GM18505 (cell line): ENCODE measurements at regions not wholly inside any gene's neighbourhood (a gene's known extent, or its start where the extent isn't known, plus 50 kb on each side); places are given as distances from the start of the nearest gene placed in this dataset.
A peak's percentile ranks its signal among the peaks of the same experiment; 100 is the strongest.
"Not testable (repeated sequence)": the region's sequence is repeated elsewhere in the genome, so short reads cannot be mapped to it uniquely, and the experiment has no call there.

Experiments
- ATAC-seq: cut with Tn5 transposase; IDR thresholded peaks from one replicate; pipeline ENCODE4 v1.9.1; 2021; ENCODE audit not compliant: unreplicated experiment
- POLR2A ChIP-seq: IDR thresholded peaks from 4 replicates; pipeline ENCODE4 v1.6.1; 2011; ENCODE audit warnings: borderline replicate concordance; ENCODE audit not compliant: insufficient read depth, insufficient read length; ENCODE audit errors: extremely low read depth

GRCh38 chrX:7996851-7997250 lies 69.6 kb upstream of the PNPLA4 start:
- no peak for ATAC-seq
- TF ChIP-seq POLR2A: no peak

DNA sequence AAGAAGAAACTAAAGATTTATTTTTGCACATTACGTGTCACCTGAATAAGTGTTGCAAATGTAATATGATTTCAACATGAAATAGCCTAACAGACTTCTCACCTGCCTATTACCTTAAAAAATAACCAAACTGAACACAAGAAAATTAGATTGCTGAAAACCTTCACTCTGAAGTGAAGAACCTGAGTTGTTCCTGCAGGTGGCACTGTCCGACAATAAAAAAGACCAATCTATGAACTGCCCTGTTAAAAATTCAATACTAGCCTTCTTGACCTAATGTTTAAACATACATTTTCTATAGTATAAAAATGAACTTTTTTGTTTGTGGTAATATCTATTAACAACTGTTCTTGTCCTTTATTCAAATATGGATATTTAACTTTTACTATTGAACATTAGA lies 69.2 kb upstream of the PNPLA4 start:
- no peak for TF ChIP-seq POLR2A
- ATAC-seq: peak; percentile 82

DNA sequence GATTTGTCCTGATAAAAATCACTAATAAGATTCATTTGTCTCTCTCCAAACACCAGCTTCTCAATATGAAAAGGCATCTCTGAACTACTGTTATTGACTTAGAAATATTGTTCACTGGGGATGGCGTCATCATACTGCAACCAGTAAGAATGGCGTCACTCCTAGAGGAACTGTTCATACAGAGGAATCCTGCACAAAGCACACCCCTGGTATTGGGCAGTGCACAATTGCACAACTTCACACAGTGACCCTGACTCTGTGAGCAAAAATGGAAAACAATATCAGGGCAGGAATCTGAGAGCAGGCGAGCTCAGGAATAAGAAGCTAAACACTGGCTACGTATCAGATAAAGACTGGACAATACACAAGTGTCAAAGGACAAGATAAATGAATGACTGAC lies 66.7 kb upstream of the PNPLA4 start:
- no peak for TF ChIP-seq POLR2A
- ATAC-seq: no peak

GRCh38 chrX:7988013-7988759 lies 61.0 kb upstream of the PNPLA4 start:
- ATAC-seq: not testable (repeated sequence)

GRCh38 chrX:7987160-7988012 lies 60.2 kb upstream of the PNPLA4 start:
- TF ChIP-seq POLR2A: no peak
- peak; percentile 82 for ATAC-seq

DNA sequence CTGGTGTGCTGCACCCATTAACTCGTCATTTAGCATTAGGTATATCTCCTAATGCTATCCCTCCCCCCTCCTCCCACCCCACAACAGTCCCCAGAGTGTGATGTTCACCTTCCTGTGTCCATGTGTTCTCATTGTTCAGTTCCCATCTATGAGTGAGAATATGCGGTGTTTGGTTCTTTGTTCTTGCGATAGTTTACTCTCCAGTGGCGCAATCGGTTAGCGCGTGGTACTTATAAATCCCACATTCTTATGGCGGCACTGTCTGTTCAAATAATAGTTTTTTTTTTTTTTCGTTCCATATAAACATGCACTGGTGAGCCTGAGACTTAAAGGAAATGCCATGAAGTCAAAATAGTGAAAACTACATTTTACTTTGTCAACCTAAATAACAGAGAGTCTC lies 59.5 kb upstream of the PNPLA4 start:
- ATAC-seq: not testable (repeated sequence)

DNA sequence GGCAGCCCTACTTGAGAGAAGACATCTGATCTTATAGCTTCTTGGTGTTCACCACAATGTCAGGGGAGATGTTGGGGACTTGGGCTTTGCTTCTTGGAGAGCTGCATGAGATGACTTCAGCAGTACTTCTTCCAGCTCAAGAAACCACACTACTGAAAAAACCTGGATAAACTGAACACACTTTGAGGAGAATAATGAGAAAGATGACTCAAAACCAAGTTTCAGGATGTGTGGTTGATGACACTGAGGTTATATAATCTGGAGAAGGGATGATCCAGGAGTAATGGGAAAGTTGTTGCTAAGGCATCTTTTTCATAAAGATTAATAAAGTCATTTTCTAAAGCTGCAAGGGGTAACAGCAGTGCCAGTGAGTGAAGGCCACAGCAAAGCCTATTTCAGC lies 58.4 kb upstream of the PNPLA4 start:
- TF ChIP-seq POLR2A: no peak
- no peak for ATAC-seq

- no peak for ATAC-seq
- TF ChIP-seq POLR2A: no peak
Measured at GRCh38 chrX:7983581-7983980, 56.4 kb upstream of the PNPLA4 start.
